NCI-H2081 treated with DMSO at 0.1 percent for 48 hours (cell line): ENCODE measurements at regions not wholly inside any gene's neighbourhood (a gene's known extent, or its start where the extent isn't known, plus 50 kb on each side); places are given as distances from the start of the nearest gene placed in this dataset.

ENCODE experiments used
- DNase-seq: peaks from one replicate; lab custom pipeline; 2025; lab: John Stamatoyannopoulos, UW

GRCh38 chr5:103638979-103639378, 76.4 kb upstream of the NUDT12 start:
- DNase-seq, result no peak

- no peak for DNase-seq
These were observed 62.1 kb upstream of the NUDT12 start for GRCh38 chr5:103624675-103625074.

GRCh38 chr5:103624035-103624480, 61.5 kb upstream of the NUDT12 start:
- no peak for DNase-seq

- DNase-seq, result no peak
These were observed 60.8 kb upstream of the NUDT12 start for GRCh38 chr5:103623425-103623824.

- no peak for DNase-seq
These were observed 59.0 kb upstream of the NUDT12 start for GRCh38 chr5:103621548-103621930.

DNA sequence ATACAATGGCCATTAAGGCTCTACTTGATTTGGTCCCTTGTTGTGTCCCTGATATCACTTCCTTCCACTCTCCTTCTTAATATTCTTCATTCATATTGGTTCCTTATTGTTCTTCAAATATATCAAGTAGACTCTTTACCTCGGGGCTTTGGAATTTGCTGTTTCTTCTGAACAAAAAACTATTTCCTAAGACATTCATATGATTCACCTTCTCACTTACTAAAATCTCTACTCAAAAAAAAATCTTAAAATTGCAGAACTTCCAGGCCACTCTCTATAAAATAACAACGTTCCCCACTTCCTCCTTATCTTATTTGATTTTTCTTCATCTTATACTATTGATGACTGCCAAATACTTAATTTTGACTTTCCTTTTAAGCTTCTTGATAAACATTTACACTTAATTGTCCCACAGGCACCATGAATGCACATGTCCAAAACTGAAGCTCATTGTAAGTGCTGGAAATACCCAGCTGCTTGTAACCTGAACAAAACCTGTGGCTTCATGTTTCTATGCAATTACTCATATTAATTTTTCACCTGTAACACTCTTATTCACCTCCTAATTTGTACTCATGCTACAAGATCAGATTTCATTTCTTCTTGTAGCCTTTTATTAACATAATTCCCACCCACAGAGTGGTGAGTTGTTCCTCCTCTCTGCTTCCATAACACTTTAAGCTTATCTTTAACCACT, 58.4 kb upstream of the NUDT12 start:
- DNase-seq, result no peak

DNA sequence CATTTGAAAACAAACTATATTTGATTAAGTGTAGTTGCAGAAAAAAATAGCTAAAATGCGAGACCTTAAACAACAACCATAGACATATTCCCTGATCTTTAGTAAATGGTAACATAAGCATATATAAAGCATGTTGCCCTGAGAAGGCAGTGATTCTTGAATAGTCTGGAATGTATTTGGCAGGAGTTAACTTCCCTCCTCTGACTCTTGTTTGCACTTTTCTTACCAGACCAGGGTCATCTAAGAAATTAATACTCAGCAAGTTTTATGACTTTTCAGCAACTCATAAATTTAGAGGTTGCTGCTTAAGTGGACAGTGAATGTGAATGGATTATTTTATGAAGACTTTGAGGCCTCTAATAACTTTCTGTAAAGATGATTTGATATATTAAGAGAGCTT, 55.3 kb upstream of the NUDT12 start:
- no peak for DNase-seq

- no peak for DNase-seq
These were observed 54.5 kb upstream of the NUDT12 start for GRCh38 chr5:103617090-103617489.

DNA sequence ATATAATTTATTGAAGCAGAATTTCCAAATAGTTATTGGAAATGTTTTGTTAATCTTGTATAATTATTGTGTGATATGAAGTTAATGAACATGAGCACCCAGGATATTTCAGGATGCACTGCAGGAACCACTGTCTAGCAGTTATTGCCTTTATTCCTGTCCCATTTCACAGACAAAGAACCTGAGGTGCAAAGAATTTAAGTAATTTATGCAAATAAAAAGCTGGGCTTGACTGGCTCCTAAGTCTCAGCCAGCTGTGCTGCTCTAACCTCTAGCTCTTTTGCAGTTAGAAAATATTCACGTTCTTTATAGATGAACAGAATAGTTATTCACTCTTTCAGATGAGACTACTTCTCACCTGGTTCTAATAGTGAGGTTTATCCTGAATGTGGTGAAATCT, 50.0 kb upstream of the NUDT12 start:
- no peak for DNase-seq
